ENCODE measurements at regions not wholly inside any gene's neighbourhood (a gene's known extent, or its start where the extent isn't known, plus 50 kb on each side); places are given as distances from the start of the nearest gene placed in this dataset.
"Not testable (repeated sequence)": the region's sequence is repeated elsewhere in the genome, so short reads cannot be mapped to it uniquely, and the experiment has no call there.

DNA sequence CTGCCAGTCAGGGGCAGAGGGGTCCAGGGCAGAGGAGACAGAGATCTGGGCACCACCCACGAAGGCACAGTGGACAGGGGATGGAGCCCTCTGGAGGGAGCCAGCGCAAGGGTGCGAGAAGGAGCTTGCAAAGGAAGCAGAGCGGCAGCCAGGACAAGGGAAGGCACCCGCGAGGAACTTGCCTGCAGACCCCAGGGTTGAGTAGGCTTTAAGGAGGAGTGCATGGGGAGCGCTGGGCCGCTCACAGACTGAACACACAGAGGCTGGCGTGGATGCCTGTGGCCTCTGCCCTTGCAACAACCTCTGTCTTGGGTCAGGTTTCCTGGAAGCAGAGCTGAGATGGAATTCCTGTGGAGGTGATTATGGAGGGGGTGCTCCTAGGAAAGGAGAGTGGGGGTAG lies 374.4 kb downstream of the CNTNAP3B start:
- not testable (repeated sequence) for DNase-seq (ENCODE audit: low spot score)

GRCh38 chr9:41754403-41754802 lies 374.8 kb downstream of the CNTNAP3B start:
- not testable (repeated sequence) for DNase-seq (ENCODE audit: low spot score)

GRCh38 chr9:41741897-41742296 lies 387.3 kb downstream of the CNTNAP3B start:
- not testable (repeated sequence) for DNase-seq (ENCODE audit: low spot score)

- not testable (repeated sequence) for DNase-seq (ENCODE audit: low spot score)
Observed at GRCh38 chr9:41741173-41741572, 388.1 kb downstream of the CNTNAP3B start.

DNA sequence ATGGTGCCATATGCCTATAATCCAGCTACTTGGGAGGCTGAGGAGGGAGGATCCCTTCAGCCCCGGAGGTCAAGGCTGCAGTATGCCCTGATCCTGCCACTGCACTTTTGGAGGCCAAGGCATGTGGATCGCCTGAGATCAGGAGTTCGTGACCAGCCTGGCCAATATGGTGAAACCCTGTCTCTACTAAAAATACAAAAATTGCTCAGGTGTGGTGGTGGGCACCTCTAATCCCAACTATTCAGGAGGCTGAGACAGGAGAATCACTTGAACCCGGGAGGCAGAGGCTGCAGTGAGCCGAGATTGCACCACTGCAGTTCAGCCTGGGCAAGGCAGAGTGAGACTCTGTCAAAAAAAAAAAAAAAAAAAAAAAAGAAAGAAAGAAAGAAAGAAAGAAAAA lies 390.5 kb downstream of the CNTNAP3B start:
- not testable (repeated sequence) for DNase-seq (ENCODE audit: low spot score)

DNA sequence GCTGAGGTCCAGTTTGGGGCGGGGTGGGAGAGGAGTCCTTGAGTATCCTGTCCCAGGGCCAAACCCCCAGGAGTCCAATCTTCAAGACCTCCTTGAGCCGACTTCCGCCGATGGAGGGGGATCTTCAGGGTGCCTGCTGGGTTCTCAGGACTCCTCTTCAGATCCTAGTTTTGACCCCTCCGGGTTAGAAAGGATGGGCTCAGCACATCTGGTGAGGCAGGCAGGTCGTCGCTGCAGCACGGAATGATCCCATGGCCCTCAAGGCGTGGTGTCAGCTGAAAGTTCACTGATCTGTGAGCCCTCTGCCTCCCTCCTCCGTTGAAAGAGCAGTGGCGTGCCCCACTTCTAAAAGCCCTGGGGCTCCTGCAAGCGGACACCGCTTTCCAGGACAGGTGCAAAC lies 430.0 kb downstream of the CNTNAP3B start:
- not testable (repeated sequence) for DNase-seq (ENCODE audit: low spot score)

DNA sequence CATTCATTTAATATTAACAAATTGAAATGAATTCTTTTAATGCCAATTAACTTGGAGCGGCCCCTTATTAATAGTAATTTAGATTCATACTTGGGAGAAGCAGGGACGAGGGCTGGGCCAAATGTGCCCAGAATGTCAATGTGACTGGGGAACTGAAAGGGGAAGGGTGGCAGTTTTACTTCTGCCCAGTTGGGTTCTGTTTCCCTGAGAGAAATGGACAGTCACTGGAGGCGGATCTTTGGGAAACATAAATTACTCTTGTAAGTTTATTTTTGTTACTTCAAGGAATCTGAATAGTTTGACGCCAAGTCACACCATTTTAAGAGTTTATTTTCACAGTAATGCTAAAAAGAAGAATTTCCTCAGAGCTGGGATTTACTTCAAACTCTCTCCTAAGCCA lies 432.1 kb downstream of the CNTNAP3B start:
- DNase-seq (ENCODE audit: low spot score), result not testable (repeated sequence)

DNA sequence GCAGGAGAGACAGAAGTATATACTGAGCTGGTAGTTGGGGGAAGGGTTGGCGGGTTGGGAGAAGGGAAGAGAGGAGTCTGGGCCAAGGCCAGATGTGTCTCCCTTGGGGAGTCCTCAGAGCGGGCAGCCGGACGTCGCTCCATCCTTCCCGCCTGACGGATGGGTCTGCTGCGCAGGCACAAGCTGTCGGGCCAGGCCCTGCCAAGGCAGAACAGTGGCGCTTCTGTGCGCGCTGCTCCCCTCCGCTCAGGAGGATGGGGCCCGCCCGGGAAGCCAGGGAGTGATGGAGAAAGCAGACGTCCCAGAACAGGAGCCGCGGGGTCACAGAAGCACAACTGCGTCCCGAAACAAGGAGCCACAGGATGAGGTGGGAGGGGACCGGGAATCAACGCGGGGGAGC lies 449.9 kb downstream of the CNTNAP3B start:
- DNase-seq (ENCODE audit: low spot score), result not testable (repeated sequence)

GRCh38 chr9:41663497-41664036 lies 465.7 kb downstream of the CNTNAP3B start:
- not testable (repeated sequence) for DNase-seq (ENCODE audit: low spot score)

DNA sequence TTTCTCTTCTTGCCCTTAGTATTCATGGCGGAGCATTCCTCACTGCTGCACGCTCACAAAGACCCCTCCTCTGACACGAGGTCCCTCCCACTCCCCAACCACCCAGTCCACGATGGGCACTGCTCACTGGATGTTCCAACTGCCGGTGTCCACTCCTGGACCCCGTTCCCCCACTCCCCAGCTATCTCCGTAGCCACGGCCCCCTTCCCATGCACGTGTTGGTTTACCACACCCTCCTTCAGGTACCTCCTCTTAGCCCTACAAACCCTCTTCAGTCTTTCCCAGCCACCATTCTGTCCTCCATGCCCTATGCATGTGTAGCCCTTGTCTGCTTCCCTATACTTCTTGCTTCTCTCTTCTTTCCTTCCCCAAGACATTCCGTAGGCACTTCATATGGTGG lies 469.6 kb upstream of the ZNG1F start:
- DNase-seq (ENCODE audit: low spot score), result not testable (repeated sequence)

DNA sequence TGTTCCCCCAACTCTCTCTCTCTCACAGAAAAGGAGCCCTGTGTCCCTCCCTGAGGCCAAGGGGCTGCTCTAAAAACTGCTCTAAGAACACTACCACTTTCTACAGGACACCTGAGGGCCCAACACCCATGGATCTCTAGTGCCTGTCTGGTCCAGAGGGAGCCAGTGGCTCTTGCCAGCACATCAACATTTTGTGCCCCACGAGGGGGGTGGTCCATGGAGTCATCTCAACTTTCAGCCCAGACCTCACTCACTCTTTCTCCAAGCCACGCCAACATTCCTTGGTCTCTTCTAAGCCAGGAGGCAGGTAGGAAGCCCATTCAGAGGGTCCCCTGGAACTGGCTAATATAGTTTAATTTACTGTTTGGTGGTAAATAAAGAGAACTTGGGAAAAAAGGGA lies 469.0 kb upstream of the ZNG1F start:
- not testable (repeated sequence) for DNase-seq (ENCODE audit: low spot score)

DNA sequence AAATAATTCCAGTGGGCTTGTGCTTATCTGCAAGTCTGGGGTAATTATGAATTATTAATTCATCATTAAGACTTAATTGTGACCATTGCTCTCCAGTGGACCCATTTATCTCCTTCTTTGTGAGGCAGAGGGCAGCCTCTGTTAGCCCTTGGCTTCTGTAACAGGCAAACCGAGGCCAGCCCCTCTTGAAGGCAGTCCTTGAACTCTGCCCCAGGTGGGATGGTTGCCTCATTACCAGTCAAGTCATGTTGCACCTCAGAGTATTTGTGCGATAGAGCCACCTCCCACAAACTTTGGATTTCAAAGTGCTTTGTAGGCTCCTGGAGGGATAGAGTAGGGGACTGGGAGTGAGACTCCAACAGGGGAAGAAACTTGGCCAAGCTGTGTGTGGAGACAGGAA lies 468.0 kb upstream of the ZNG1F start:
- not testable (repeated sequence) for DNase-seq (ENCODE audit: low spot score)

GRCh38 chr9:41655071-41655554 lies 466.0 kb upstream of the ZNG1F start:
- peak; percentile 10 for DNase-seq (ENCODE audit: low spot score)

GRCh38 chr9:41654349-41654748 lies 465.2 kb upstream of the ZNG1F start:
- peak; percentile 1 for DNase-seq (ENCODE audit: low spot score)

- not testable (repeated sequence) for DNase-seq (ENCODE audit: low spot score)
Observed at GRCh38 chr9:41653560-41654340, 464.6 kb upstream of the ZNG1F start.

DNA sequence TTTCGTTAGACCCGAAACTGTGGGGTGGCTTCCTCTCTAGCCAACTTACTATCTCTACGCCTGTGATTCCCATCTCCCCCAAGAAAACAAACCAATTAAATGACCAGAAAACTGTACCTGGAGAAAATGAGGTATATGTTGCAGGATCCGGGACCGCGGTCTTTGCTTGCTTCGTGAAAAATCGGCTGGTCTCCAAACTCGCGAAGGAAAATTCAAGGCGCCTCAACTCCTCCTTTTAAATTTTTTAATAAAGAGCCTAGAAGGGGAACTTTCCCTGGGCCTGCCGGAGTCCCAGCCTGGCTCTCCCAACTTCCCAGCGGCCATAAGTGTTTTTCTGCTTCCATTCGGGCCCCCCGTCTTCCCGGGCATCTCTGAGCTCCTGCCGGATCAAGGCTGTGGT lies 463.7 kb upstream of the ZNG1F start:
- not testable (repeated sequence) for DNase-seq (ENCODE audit: low spot score)

DNA sequence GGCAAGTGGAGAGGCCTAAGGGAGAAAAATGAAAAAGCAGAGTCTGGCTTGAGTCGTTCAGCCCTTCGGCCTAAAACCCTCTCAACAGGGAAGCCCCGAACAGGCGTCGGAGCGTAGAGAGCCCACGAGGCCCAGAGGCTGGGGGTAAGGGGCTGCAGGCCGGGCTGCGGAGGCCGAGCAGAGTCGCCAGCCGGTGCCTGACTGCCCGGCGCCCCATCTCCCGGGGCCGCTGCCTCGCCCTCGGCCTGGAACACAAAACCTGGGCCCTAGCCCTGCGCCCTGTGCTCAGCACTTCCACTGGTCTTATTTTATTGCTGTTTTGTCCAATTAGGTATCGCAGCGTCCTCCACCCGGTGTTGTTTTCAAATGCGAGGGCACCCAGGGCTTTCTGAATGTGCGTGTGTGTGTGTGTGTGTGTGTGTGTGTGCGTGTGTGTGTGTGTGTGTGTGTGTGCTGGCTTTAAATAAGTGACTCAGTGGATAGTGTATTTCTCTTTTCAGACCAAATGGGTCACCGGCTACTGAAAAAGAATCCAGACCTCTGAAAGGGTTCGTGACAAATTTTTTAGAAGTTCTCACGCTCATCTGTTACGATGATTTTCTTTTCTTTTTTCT lies 463.1 kb upstream of the ZNG1F start:
- DNase-seq (ENCODE audit: low spot score), result not testable (repeated sequence)

DNA sequence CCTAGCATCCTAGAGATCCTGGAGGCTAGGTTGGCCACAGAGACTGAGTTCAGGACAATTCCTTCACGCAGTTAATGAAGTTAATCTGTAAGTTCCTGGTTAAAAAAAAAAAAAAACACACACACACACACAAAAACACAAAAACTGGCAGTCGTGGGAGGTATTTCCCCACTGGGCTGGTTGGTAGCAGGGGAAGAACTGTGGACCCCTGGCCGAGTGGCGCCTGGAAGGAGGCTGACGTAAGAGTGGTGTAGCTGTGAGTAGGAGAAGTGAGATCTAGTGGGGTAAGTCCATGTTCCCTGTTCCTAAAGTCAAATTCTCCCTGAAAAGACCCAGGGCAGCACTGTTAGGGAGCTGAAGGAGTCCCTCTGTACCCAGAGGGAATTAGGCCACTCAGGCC lies 461.0 kb upstream of the ZNG1F start:
- DNase-seq (ENCODE audit: low spot score), result not testable (repeated sequence)

DNA sequence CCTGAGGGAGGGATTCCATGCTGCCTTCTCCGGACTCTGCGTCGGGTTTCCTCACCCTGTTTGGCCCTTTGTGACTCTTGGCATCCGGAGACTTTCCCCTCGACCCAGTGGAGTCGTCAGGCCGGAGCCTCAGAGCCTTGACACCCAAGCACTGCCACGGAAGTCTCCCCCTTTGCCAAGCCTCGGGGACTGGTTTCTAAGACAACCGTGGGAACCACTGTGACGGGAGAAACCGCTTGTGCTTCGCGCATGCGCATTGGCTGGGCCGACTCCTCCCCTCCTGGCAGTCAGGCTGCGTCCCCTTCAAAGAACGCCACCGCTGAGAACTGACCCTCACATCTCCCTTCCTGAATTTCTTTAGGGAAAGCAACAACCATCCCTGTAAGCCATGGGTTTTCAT lies 459.4 kb upstream of the ZNG1F start:
- not testable (repeated sequence) for DNase-seq (ENCODE audit: low spot score)

DNA sequence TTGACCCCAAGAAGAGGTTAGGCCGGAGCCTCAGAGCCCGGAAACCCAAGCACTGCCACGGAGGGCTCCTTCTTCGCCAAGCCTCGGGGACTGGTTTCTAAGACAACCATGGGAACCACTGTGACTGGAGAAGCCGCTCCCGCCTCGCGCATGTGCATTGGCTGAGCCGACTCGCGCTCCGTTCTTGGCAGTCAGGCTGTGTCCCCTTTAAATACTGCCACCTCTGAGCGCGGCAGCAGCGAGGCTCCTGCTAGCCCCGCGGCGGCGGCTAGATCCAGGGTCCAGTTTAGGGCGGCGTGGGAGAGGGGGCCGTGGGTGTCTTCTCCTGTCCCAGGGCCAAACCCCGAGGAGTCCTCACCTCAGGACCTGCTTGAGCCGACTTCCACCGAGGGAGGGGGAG lies 457.1 kb upstream of the ZNG1F start:
- not testable (repeated sequence) for DNase-seq (ENCODE audit: low spot score)

GRCh38 chr9:41643571-41644279 lies 454.6 kb upstream of the ZNG1F start:
- not testable (repeated sequence) for DNase-seq (ENCODE audit: low spot score)

GRCh38 chr9:41633726-41634125 lies 444.6 kb upstream of the ZNG1F start:
- not testable (repeated sequence) for DNase-seq (ENCODE audit: low spot score)
